A673 (cell line): ENCODE measurements at regions not wholly inside any gene's neighbourhood (a gene's known extent, or its start where the extent isn't known, plus 50 kb on each side); places are given as distances from the start of the nearest gene placed in this dataset.

Source experiments
- BruUV-seq: library from RNA; stranded (reverse); fragments of 400-500 nt; replicated peaks from 2 replicates; lab custom pipeline; 2021; lab: Mats Ljungman, UMichigan
- CTCF ChIA-PET: fragments of 300-600 bp; sonication (Branson Sonifier 250); formaldehyde crosslinking; loops from one replicate; lab custom pipeline; 2022; ENCODE audit warnings: antibody characterized with exemption; lab: Charles Lee
- POLR2A ChIA-PET: fragments of 300-600 bp; sonication (Branson Sonifier 250); formaldehyde crosslinking; loops from one replicate; lab custom pipeline; 2022; ENCODE audit warnings: antibody characterized with exemption; ENCODE audit not compliant: low non-redundant PET; lab: Charles Lee
- DNase-seq: peaks from one replicate; pipeline ENCODE4 v3.0.0-alpha.2; 2015; ENCODE audit warnings: low spot score
- H3K27ac ChIP-seq: fragments of 200-600 bp; sonication (generic); 2 replicates; pipeline ENCODE4 v1.5.1; 2016; ENCODE audit warnings: mixed run types, low read depth, mild to moderate bottlenecking, mixed read lengths, antibody characterized with exemption, low read length; ENCODE audit not compliant: poor library complexity, severe bottlenecking
- H3K27me3 ChIP-seq: fragments of 200-600 bp; sonication (generic); replicated peaks from 2 replicates; pipeline ENCODE4 v1.6.1; 2017; ENCODE audit warnings: mixed run types, low read depth, mild to moderate bottlenecking, mixed read lengths, antibody characterized with exemption, low read length; ENCODE audit not compliant: insufficient read depth, poor library complexity
- H3K36me3 ChIP-seq: fragments of 200-600 bp; sonication (generic); 2 replicates; pipeline ENCODE4 v1.6.1; 2016; ENCODE audit warnings: mixed run types, mild to moderate bottlenecking, mixed read lengths, antibody characterized with exemption, low read length; ENCODE audit not compliant: insufficient read depth, poor library complexity, severe bottlenecking
- H3K4me1 ChIP-seq: fragments of 200-600 bp; sonication (generic); 2 replicates; pipeline ENCODE4 v1.6.1; 2017; ENCODE audit warnings: mixed run types, mild to moderate bottlenecking, mixed read lengths, antibody characterized with exemption, low read length; ENCODE audit not compliant: insufficient read depth, poor library complexity, severe bottlenecking
- H3K4me3 ChIP-seq: fragments of 200-600 bp; sonication (generic); 2 replicates; pipeline ENCODE4 v1.5.1; 2016; ENCODE audit warnings: low read depth, mixed run types, mild to moderate bottlenecking, mixed read lengths, low read length; ENCODE audit not compliant: poor library complexity, severe bottlenecking
- H3K9me3 ChIP-seq: fragments of 200-600 bp; sonication (generic); 2 replicates; pipeline ENCODE4 v1.6.1; 2016; ENCODE audit warnings: mixed run types, low read depth, mild to moderate bottlenecking, mixed read lengths, antibody characterized with exemption, low read length; ENCODE audit not compliant: poor library complexity, severe bottlenecking
- CTCF ChIP-seq: fragments of 300-800, 200-600 bp; sonication (generic); conservative IDR thresholded peaks from 2 replicates; pipeline ENCODE4 v1.5.1; 2017; ENCODE audit warnings: low read depth, mild to moderate bottlenecking, antibody characterized with exemption, low read length, moderate library complexity, mixed read lengths
- EZH2 ChIP-seq: fragments of 200-600 bp; sonication (generic); IDR thresholded peaks from 2 replicates; pipeline ENCODE4 v1.6.1; 2017; ENCODE audit warnings: borderline replicate concordance, low read depth, mild to moderate bottlenecking, mixed read lengths, antibody characterized with exemption, low read length; ENCODE audit not compliant: poor library complexity, severe bottlenecking
- intact Hi-C: fragments of 100-400 bp; cut with micrococcal nuclease; formaldehyde crosslinking; loops from one replicate; pipeline ENCODE4 v1.10.0; 2022; ENCODE audit not compliant: unreplicated experiment

- intact Hi-C loops, result no loop called here
- no peak for DNase-seq
Observed at GRCh38 chr16:6517020-6517720, 815.5 kb upstream of the RBFOX1 start.

GRCh38 chr16:6512512-6512911 lies 820.1 kb upstream of the RBFOX1 start:
- no peaks in the 10 kb centered on the region for H3K4me1 ChIP-seq
- peaks cover 12% of the 10 kb centered on the region for H3K9me3 ChIP-seq
- DNase-seq, result no peak
- BruUV-seq, result no TSS peak
- ChIA-PET POLR2A (no interaction called here), CTCF (no interaction called here)
- no peak for TF ChIP-seq EZH2
- TF ChIP-seq CTCF, result no peak
- H3K4me3 ChIP-seq, result no peak overlapping the region
- intact Hi-C loops, result no loop called here
- H3K36me3 ChIP-seq, result no peaks in the 10 kb centered on the region
- no peak overlapping the region for H3K27ac ChIP-seq
- no peaks in the 10 kb centered on the region for H3K27me3 ChIP-seq

More at GRCh38 chr16:6517020-6517720, 815.5 kb upstream of the RBFOX1 start:
- Histone ChIP-seq H3K27me3 (peaks cover 3% of the 10 kb centered on the region), H3K4me3 (no peak overlapping the region), H3K27ac (no peak overlapping the region), H3K4me1 (no peaks in the 10 kb centered on the region), H3K9me3 (peaks cover 4% of the 10 kb centered on the region), H3K36me3 (no peaks in the 10 kb centered on the region)
- no peak for TF ChIP-seq EZH2
- TF ChIP-seq CTCF, result no peak
- POLR2A ChIA-PET, result no interaction called here
- CTCF ChIA-PET, result no interaction called here
- no TSS peak for BruUV-seq

GRCh38 chr16:6510261-6510660 lies 822.4 kb upstream of the RBFOX1 start:
- no peak overlapping the region for H3K27ac ChIP-seq
- H3K4me1 ChIP-seq, result no peaks in the 10 kb centered on the region
- TF ChIP-seq EZH2 (no peak), CTCF (no peak)
- intact Hi-C loops, result no loop called here
- POLR2A ChIA-PET, result no interaction called here
- CTCF ChIA-PET, result no interaction called here
- no peaks in the 10 kb centered on the region for H3K27me3 ChIP-seq
- H3K4me3 ChIP-seq, result no peak overlapping the region
- H3K9me3 ChIP-seq, result peaks cover 8% of the 10 kb centered on the region
- DNase-seq, result no peak
- H3K36me3 ChIP-seq, result no peaks in the 10 kb centered on the region
- BruUV-seq, result no TSS peak
